ENCODE measurements at regions not wholly inside any gene's neighbourhood (a gene's known extent, or its start where the extent isn't known, plus 50 kb on each side); places are given as distances from the start of the nearest gene placed in this dataset.

DNA sequence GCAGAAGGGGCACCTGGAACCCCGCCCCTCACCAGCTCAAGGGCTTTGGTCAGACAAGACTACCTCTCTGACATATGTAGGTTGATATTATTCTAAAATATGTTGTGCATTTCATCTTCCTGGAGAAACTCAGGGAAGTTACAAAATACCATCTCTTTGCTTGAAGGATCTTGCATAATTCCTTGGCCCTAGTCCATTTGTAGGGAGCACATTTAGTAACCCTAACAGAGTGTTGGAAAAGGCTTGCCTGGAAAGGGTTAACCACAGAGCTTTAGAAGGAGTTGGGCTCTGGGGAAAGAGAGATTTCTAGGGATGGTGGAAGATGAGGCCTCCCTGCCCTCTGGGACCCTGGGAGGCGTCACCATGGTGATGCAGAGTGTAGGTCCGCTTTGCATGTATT is 143.0 kb upstream of the SLC1A4 start:
- DNase-seq (ENCODE audit: low spot score): no peak
- BruUV-seq (replicated peaks): no TSS peak

GRCh38 chr2:64847930-64848329 is 141.3 kb upstream of the SLC1A4 start:
- H3K9me3 ChIP-seq (ENCODE audit: low read depth, low read length, poor library complexity, severe bottlenecking): no peaks in the 10 kb centered on the region
- no peak overlapping the region for H3K27ac ChIP-seq (ENCODE audit: low read depth, low read length, poor library complexity, severe bottlenecking)
- no peak overlapping the region for H3K4me3 ChIP-seq (ENCODE audit: low read depth, low read length, poor library complexity, severe bottlenecking)
- DNase-seq (ENCODE audit: low spot score): no peak
- no TSS peak for BruUV-seq (replicated peaks)
- intact Hi-C loops (cut with micrococcal nuclease; ENCODE audit: unreplicated experiment): no loop called here
- no peaks in the 10 kb centered on the region for H3K4me1 ChIP-seq (ENCODE audit: insufficient read depth, low read length, poor library complexity, severe bottlenecking)
- POLR2A ChIA-PET (ENCODE audit: low non-redundant PET): interaction anchor here (0.8 kb wide), 1 partner anchor 1203 kb away, joined by 4 read pairs; no protein-coding TSS in a partner anchor
- TF ChIP-seq EZH2 (IDR thresholded peaks at IDR 0.05; ENCODE audit: borderline replicate concordance, low read depth, low read length, poor library complexity, severe bottlenecking): no peak
- TF ChIP-seq CTCF (conservative IDR thresholded peaks at IDR 0.05; ENCODE audit: low read depth, low read length): no peak
- CTCF ChIA-PET: no interaction called here
- H3K27me3 ChIP-seq (replicated peaks; ENCODE audit: insufficient read depth, low read depth, low read length, poor library complexity): no peaks in the 10 kb centered on the region
- no peaks in the 10 kb centered on the region for H3K36me3 ChIP-seq (ENCODE audit: insufficient read depth, low read length, poor library complexity, severe bottlenecking)

More for the DNA sequence above, 143.0 kb upstream of the SLC1A4 start:
- Histone ChIP-seq H3K27ac (ENCODE audit: low read depth, low read length, poor library complexity, severe bottlenecking) (no peak overlapping the region), H3K27me3 (replicated peaks; ENCODE audit: insufficient read depth, low read depth, low read length, poor library complexity) (no peaks in the 10 kb centered on the region), H3K4me1 (ENCODE audit: insufficient read depth, low read length, poor library complexity, severe bottlenecking) (no peaks in the 10 kb centered on the region), H3K36me3 (ENCODE audit: insufficient read depth, low read length, poor library complexity, severe bottlenecking) (no peaks in the 10 kb centered on the region), H3K9me3 (ENCODE audit: low read depth, low read length, poor library complexity, severe bottlenecking) (no peaks in the 10 kb centered on the region), H3K4me3 (ENCODE audit: low read depth, low read length, poor library complexity, severe bottlenecking) (no peak overlapping the region)
- intact Hi-C loops (cut with micrococcal nuclease; ENCODE audit: unreplicated experiment): no loop called here
- POLR2A ChIA-PET (ENCODE audit: low non-redundant PET): no interaction called here
- CTCF ChIA-PET: no interaction called here
- TF ChIP-seq CTCF (conservative IDR thresholded peaks at IDR 0.05; ENCODE audit: low read depth, low read length) (no peak), EZH2 (IDR thresholded peaks at IDR 0.05; ENCODE audit: borderline replicate concordance, low read depth, low read length, poor library complexity, severe bottlenecking) (no peak)

GRCh38 chr2:64848363-64848762 is 140.8 kb upstream of the SLC1A4 start:
- intact Hi-C loops (cut with micrococcal nuclease; ENCODE audit: unreplicated experiment): no loop called here
- no peaks in the 10 kb centered on the region for H3K4me1 ChIP-seq (ENCODE audit: insufficient read depth, low read length, poor library complexity, severe bottlenecking)
- no peaks in the 10 kb centered on the region for H3K36me3 ChIP-seq (ENCODE audit: insufficient read depth, low read length, poor library complexity, severe bottlenecking)
- H3K27ac ChIP-seq (ENCODE audit: low read depth, low read length, poor library complexity, severe bottlenecking): no peak overlapping the region
- H3K4me3 ChIP-seq (ENCODE audit: low read depth, low read length, poor library complexity, severe bottlenecking): no peak overlapping the region
- no peak for DNase-seq (ENCODE audit: low spot score)
- ChIA-PET POLR2A (ENCODE audit: low non-redundant PET) (interaction anchor here (0.8 kb wide), 1 partner anchor 1204 kb away, joined by 4 read pairs; no protein-coding TSS in a partner anchor), CTCF (no interaction called here)
- no peaks in the 10 kb centered on the region for H3K27me3 ChIP-seq (replicated peaks; ENCODE audit: insufficient read depth, low read depth, low read length, poor library complexity)
- TF ChIP-seq EZH2 (IDR thresholded peaks at IDR 0.05; ENCODE audit: borderline replicate concordance, low read depth, low read length, poor library complexity, severe bottlenecking) (no peak), CTCF (conservative IDR thresholded peaks at IDR 0.05; ENCODE audit: low read depth, low read length) (no peak)
- H3K9me3 ChIP-seq (ENCODE audit: low read depth, low read length, poor library complexity, severe bottlenecking): no peaks in the 10 kb centered on the region
- no TSS peak for BruUV-seq (replicated peaks)

Measured in A673 (cell line).